GM12872 (cell line): ENCODE measurements at regions not wholly inside any gene's neighbourhood (a gene's known extent, or its start where the extent isn't known, plus 50 kb on each side); places are given as distances from the start of the nearest gene placed in this dataset.

Source experiments
- TF ChIP-seq, protein P1 (sequence below): IDR thresholded peaks from 3 replicates; pipeline ENCODE4 v1.5.1; 2011; ENCODE audit warnings: low read depth, mild to moderate bottlenecking, low read length, moderate library complexity; ENCODE audit not compliant: insufficient read depth

DNA sequence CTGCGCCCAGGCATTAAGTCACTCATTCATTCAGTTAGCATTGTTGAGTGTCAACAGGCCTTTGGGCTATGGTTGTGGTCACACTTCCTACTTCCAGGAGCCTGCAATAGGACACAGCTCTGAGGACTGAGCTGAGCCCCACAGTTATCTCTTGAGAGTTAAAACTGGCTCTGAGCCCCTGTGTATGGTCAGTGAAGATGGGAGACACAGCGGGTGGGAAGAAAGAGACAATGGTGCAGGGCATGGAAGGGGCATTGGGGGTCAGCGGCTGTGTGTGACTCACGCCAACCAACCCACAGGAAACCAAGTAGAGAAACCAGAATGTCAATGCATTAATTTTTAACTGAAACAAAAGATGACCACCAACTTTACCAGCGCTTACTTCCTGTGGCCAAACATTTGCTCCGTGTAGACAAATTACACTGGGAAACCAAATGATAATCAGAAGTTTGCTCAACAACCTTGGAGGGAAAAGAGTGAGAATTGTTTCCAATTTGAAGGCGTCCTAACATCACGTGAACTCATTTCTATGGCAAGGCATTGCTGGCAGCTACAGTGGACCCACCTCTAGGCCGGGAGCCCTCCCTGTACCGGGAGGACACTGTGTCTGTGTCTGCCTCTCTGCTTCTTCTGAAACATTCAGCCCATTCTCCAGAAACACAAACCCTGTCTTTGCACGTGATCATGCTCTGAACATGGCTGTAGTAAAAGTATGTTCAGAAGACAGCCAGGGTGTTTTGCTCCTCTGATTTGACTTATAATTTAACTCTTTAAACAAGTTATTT lies 212.0 kb upstream of the ID2 start:
- TF ChIP-seq, protein P1, sequence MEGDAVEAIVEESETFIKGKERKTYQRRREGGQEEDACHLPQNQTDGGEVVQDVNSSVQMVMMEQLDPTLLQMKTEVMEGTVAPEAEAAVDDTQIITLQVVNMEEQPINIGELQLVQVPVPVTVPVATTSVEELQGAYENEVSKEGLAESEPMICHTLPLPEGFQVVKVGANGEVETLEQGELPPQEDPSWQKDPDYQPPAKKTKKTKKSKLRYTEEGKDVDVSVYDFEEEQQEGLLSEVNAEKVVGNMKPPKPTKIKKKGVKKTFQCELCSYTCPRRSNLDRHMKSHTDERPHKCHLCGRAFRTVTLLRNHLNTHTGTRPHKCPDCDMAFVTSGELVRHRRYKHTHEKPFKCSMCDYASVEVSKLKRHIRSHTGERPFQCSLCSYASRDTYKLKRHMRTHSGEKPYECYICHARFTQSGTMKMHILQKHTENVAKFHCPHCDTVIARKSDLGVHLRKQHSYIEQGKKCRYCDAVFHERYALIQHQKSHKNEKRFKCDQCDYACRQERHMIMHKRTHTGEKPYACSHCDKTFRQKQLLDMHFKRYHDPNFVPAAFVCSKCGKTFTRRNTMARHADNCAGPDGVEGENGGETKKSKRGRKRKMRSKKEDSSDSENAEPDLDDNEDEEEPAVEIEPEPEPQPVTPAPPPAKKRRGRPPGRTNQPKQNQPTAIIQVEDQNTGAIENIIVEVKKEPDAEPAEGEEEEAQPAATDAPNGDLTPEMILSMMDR: no peak

DNA sequence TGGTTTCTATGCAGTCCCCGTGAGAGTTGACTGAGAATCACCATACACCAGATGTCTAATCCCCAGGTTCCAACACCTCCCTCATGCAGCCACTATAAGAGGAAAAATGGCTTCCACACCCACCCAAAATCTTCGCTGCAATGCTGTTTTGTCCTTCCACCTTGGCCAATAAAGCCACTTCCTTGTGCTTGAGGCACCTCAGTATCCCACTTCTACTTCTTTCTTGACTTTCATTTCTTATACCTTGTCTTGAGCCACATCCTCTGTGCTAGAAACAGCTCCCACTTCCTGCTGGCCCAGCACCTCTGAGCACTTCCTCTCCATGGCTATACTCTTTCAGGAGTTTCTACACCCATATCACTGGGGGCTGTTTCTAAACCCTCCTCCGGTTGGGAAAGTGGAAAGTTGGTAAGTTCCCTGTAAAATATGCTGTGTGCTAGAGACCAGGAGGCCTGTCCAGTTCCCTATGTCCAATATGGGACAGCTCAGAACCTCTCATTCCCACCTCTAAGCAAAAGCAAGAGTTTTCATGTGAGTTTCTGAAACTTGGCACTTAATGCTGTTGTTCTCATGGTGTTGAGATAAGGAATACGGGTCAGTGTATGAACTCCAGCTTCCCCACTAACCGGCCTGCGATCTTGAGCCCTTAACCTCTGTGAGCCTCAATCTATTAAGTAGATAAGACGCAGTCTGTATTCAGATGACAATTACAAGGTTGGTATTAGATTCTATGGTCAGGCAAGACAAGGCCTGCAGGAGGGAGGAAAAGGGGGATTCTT lies 209.1 kb upstream of the ID2 start:
- TF ChIP-seq, protein P1: no peak

DNA sequence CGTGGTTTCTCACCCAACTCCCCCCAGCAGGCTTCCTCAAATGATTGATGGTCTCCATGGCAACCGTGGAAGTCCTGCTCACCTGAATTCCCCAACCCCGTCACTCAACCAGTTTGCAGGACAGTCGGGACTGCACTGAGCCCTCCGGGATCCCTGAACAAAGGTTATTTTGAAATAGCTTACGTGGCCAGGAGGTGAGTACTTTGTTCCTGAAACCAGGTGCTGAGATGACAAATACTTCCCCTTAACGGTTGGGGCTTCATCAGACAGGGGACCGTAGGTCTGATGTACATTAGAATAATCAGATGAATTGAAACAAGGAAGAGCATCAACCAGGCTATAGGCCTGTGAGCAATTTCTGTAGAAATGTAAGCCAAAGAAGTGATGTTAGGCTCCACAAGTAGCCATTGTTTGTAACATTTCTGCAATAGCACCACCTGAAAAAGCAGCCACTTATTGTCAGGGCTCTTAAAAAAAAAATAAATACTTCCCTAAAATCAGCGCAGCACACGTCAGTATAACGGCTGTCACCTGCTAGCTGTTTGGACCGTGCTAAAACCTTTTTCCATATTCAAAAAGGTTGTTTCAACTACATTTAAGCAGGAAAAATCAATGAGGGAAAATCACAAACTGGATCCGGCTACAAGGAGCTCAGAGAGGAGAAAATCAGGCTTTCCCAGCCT lies 206.4 kb upstream of the ID2 start:
- TF ChIP-seq, protein P1: no peak

DNA sequence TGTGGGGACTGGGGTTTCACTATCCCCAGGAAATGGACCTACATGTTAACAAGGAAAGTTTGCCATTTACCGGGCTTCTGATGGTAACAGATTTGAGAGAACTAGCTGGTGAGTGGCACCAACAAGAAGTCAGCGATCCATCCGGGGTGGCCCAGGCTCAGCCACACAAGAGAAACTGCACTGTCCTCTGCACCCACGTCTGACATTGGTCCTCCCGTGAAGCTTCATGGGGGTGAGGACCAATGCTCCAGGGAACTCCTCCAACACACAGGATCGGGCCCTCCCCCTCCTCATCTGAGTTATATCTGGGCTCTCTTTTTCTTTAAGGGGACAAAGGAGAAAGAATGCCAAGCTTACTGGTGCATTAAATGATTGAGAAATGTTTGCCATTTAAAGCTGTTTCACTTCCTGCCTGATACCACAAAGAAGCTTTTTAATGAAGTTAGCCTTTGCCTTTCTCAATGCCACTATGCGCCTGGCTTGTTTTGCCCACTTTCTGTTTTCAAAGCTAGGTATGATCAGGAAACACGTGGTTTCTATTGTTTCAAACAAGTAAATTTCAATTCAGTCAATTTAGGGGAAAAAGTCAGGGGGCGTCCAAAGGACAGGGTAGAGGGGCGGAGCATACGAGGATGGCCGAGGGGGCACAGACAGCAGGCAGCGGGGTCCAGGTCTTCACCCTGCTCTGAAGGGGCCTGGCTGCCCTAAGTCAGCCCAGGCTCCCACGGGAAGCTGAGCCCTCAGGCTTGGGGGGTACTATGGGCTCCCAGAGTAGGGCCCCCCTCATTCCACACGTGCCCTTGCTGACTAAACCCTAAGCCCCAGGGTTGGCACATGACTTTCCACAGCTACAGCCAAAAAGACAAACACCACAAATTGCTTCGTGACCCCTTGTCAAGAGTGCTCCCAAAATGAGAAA lies 204.0 kb upstream of the ID2 start:
- TF ChIP-seq, protein P1: no peak

DNA sequence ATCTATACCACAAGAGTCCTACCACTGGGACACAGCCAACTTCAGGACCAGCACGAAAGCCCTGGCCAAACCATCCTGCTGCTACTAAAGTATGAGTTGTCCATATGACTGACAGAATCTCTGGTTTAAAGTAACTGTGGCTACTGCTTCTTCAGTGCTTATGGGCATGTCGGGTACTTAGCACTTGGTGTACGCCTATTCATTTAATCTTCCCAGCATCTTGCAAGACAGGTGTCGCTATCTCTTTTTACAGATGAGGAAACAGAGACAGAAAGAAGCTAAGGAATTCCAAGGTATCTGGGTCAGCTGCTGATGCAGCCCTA lies 203.4 kb upstream of the ID2 start:
- TF ChIP-seq, protein P1: no peak

DNA sequence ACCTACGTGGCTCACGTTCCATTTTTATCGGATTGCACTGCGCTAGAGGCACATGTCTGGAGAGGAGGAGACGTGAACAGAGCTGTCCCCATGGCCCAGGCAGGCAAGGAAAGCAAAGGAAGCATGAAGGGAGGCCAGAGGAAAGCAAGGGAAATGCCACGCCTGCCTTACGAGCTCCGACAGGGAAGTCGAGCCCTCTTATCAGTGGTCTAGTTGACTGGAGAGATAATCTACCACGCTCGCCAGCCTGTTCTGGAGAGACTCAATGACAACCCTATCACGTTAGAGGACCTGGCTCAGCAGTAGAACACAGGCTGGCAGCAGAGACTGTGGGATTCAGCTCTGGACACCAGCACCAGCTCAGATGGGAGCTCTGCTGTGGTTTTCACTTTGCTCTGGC lies 202.6 kb upstream of the ID2 start:
- TF ChIP-seq, protein P1: no peak
